NCI-H526 (cell line): ENCODE measurements at regions not wholly inside any gene's neighbourhood (a gene's known extent, or its start where the extent isn't known, plus 50 kb on each side); places are given as distances from the start of the nearest gene placed in this dataset.

ENCODE experiments used
- DNase-seq, 2 experiments: peaks; one replicate each; lab custom pipeline; 2025; lab: John Stamatoyannopoulos, UW

- DNase-seq = no peak
Observed at GRCh38 chr11:103624708-103625623, 411.5 kb upstream of the DDI1 start.

- no peak for DNase-seq
Observed at GRCh38 chr11:103625624-103625965, 410.8 kb upstream of the DDI1 start.

DNA sequence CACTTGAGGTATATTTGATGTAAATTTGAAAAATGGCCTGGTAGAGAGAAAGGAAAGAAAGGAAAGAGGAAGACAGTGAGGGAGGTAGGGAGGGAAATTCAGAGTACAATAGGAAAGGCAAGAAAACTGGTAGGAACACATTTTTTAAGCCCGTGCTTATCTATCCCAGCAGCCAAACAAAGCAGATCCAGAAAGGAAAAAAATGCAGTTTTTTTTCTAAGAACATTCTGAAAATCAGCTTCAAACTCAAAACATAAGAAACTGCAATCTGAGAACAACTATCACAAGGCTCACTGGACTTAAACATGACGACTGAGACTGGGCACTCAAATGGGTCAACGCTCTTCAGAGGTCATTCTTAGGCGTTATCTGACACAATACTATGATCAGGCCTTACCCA is 408.3 kb upstream of the DDI1 start:
- DNase-seq = no peak

- no peak for DNase-seq
Observed at GRCh38 chr11:103631841-103632240, 404.6 kb upstream of the DDI1 start.

GRCh38 chr11:103633068-103633788 is 403.2 kb upstream of the DDI1 start:
- no peak for DNase-seq

DNA sequence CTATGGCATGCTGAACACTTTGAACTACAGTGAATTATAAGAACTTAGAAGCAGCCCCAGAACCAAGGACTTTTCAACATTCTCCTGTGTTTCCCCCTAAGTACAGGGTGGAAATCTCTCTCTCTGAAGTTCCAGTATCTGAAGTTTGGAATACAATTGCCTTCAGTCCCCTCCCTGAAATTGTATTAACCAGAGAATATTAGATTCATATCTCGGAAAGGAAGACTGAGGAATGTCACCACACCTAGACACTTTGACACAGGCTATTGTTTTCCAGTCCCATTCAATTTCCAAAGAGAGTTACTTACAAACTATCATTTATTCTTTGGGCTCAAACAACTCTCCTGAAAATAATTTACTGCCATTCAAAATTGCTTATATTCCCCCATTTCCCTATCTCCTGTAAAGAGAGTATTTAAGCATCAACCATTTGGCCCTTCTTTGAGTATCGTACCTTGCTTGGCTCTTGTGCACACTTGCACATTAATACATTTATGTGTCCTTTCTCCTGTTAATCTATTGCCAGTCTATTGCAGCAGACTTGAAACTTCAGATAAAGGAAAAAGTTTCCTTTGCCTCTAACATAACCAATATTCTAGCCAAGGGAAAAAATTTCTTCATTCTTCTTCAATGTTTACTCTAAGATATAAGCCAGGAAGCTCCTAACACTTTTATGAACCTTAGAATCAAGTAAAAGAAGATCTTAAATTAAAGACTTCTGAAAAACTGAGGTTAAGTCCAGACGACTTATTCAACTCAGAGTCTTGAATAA is 402.4 kb upstream of the DDI1 start:
- DNase-seq = no peak

DNA sequence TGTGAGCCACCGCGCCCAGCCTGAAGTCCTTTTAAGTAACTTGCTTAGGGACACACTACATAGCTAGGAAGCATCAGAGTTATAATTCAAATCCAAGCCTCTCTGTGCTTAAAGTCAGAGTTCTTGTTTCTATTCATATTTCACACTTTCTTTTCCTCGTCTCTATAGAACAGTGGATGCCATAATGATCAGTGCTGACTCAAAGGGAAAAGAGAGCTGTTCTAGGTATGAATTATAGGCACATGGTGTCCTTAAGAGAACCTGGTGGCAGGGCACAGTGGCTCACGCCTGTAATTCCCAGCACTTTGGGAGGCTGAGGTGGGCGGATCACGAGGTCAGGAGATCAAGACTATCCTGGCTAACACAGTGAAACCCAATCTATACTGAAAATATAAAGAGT is 400.2 kb upstream of the DDI1 start:
- DNase-seq = no peak

DNA sequence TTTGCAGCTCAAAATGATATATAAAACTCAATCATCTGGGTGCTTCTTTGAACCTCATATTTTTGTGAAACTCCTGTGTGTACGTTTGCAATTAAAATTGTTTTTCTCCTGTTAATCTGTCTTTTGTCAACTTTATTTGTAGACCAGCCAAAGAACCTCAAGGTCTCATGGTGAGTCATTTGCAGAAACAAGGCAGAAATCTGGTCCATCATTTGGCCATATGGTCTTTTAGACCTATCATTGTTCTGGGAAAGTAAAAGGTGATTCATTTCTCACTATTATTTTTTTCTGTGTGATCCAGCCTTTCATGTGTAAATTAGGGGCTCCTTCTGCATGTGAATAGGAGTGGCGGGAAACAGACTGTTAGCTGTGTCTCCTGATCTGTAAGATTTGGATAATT is 399.1 kb upstream of the DDI1 start:
- DNase-seq = no peak

GRCh38 chr11:103637831-103638230 is 398.6 kb upstream of the DDI1 start:
- no peak for DNase-seq

DNA sequence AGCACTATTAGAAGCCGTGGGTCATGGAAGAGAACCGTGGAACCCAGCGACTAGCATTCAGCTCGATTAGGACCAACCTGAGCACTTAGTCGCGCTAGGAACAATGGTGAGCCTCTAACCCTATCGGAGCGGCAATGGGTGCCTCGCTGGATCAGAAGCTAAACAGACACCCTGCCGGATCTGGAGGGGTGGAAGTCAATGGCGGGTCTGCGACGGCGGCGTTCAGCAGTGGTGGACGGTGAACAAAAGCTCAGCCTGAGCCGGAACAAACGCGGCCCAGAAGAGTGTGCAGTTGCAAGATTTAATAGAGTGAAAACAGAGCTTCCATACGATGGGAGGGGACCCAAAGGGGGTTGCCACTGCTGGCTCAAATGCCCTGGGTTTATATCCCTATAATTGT is 391.8 kb upstream of the DDI1 start:
- no peak for DNase-seq

DNA sequence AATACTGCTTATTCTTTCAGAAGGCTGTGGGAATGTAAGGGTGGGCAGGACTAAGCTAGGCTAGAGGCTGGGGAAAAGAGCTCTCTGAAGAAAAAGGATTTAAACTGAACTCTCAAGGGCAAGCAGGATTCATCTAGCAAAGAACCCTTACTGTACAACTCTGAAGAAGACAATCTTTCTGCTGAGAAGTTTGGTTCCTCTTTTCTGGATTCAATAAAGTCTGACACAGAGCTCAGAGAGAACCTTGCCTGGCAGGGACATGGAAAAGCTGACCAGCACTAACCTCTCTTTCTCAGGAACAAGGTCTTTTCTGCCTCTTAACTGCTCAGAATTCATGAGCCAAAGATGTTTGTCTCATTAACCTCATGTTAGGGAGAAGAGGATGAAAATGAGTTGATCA is 388.4 kb upstream of the DDI1 start:
- DNase-seq = no peak

GRCh38 chr11:103648670-103649400 is 387.6 kb upstream of the DDI1 start:
- DNase-seq = no peak

GRCh38 chr11:103649401-103649895 is 387.0 kb upstream of the DDI1 start:
- no peak for DNase-seq

DNA sequence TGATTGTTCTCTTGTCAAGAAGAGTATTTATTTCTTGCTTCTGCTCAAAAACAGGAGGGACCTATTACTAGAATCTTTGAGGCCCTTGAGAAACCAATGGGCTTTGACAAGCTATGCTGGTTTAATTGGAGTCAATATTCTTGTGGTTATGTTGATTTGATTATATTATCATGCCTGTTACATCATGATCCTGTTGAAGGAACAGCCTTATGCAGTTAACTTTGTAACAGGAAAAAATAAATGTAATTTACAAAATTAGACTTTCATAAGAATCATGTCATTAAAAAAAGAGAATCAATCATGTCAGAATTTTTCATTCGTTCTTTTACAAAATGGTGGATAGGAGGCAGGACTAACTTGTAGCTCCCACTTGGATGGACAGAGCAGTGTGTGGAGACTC is 386.1 kb upstream of the DDI1 start:
- no peak for DNase-seq

DNA sequence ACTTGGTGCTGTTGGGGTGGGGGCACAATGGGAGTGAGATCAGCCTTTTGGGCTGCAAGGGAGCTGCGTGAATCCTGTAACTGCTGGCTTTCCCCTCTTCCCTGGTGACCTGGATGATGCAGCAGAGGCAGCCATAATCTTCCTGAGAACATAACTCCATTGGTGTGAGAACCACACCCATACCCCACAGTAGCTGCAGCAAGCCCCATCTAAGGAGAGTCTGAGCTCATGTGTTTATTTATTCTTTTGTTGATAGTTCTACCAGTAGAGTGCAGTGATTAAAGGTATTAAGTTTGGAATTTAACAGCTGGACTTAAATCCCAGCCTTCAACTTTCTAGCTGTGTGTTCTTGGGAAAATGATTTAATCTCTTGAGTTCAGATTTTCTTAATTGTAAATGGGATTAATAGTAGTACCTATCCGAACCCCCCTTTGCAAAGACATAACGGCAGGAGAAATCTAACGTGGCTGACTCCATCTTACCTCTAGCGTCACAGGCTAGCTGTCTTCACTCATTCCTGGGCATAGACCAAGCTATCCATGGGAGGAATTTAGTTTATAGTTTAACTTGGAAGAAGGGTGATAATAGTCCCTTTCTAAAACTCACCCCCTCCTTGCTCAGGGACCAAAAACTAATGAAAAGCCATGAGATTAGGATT is 385.0 kb upstream of the DDI1 start:
- DNase-seq = no peak

DNA sequence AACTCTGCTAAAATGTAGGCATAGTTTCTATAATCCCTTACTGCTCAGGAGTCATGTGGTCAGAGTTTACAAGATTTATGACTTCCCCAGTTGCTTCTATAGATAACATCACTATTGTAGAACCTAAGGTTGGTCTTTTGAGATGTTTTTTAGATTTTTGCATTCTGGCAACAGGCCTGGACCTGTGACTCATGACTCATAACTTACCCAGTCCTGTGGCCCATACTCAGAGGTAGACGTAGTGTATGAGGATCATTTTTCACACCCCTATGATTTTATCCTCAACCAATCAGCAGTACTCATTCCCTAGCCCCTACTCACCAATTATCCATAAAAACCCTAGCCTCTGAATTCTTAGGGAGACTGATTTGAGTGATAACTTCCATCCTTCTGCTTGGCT is 384.4 kb upstream of the DDI1 start:
- no peak for DNase-seq

DNA sequence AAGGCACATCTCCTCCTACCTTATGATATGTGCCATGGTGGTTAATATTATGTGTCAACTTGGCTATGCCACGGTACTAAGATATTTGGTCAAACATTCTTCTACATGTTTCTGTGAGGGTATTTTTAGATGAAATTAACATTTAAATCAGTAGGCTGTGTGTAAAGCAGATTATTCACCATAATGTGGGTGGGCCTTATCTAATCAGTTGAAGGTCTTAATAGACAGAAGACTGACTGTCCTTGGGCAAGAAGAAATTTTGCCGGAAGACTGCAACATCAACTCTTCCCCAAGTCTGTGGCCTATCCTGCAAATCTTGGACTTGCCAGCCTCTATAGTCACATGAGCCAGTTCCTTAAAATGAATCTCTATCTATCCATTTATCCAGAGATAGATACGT is 380.1 kb upstream of the DDI1 start:
- DNase-seq = no peak

DNA sequence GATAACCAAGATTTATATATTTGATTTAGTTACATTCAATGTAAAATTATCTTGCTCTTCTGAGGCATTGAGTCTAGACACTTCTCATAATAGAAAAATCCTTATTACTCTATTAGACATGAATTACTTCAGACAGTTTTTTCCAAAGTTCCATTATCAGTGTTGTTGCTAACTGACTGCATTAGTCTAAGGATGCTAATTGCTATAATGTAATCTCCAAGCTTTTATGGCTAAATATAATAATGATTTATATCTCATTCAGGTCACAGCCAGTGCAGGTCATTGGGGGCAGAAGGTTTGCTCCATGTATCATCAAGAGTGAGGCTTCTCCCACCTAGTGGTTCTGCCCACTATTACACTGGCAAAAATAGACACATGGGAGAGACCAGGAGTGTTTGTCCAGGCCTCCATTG is 377.2 kb upstream of the DDI1 start:
- peak; percentile 53 to 65 for DNase-seq

GRCh38 chr11:103659743-103660142 is 376.7 kb upstream of the DDI1 start:
- peak; percentile 60 to 69 for DNase-seq

DNA sequence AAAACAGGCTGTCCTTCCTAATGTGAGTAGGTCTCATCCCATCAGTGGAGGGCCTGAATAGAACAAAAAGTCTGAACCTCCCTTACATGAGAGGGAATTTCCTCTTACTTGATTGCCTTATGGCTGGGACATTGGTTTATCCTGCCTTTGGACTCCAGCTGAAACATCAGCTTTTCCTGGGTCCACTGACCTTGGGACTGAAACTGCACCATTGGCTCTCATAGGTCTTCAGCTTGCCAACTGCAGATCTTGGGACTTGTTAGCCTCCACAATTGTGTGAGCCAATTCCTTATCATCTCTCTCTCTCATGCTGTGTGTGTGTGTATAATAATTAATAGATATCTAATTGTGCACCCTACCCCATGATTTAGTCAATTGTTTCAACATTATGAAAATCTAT is 375.3 kb upstream of the DDI1 start:
- no peak for DNase-seq

- no peak for DNase-seq
Observed at GRCh38 chr11:103661991-103662390, 374.4 kb upstream of the DDI1 start.
